K562 (cell line): ENCODE measurements at regions not wholly inside any gene's neighbourhood (a gene's known extent, or its start where the extent isn't known, plus 50 kb on each side); places are given as distances from the start of the nearest gene placed in this dataset.

ENCODE experiments used
- ATAC-seq: fragments of 200-7000 bp; cut with Tn5 transposase; 3 replicates; pipeline ENCODE4 v1.9.1; 2020; ENCODE audit warnings: moderate library complexity
- BruUV-seq: library from RNA; stranded (reverse); fragments of 400-500 nt; replicated peaks from 2 replicates; lab custom pipeline; 2021; lab: Mats Ljungman, UMichigan
- CTCF ChIA-PET: fragments of 300-600 bp; formaldehyde crosslinking; extraction: SDS; loops from one replicate; lab custom pipeline; 2021; ENCODE audit warnings: low intra/inter-chr PET ratio; lab: Yijun Ruan, JAX
- POLR2A ChIA-PET: fragments of 300-600, 350-650 bp; sonication (Branson Sonifier 250); formaldehyde crosslinking; extraction: SDS; loops from one replicate; lab custom pipeline; 2021; ENCODE audit warnings: antibody characterized with exemption, inconsistent platforms; lab: Yijun Ruan, JAX
- DNase-seq, 4 experiments: peaks; one replicate each; pipeline versions ENCODE4 v3.0.0 to v3.0.0-alpha.2; 2011 to 2018; ENCODE audit warnings: low spot score in 3 of 4, mixed read lengths in 3 of 4; ENCODE audit errors: extremely low read depth in 1 of 4
- FAIRE-seq: peaks from 2 replicates; lab custom pipeline; 2011; peaks lifted over from hg19 to GRCh38; lab: Jason Lieb, UNC
- H2AFZ ChIP-seq: 2 replicates; pipeline ENCODE4 v1.6.0; 2011; ENCODE audit warnings: low read depth, low read length, control low read depth, inconsistent platforms
- H3K27ac ChIP-seq: fragments of 200-600 bp; 3 replicates; pipeline ENCODE4 v1.8.0; 2011; ENCODE audit warnings: low read depth, mild to moderate bottlenecking, control low read depth, inconsistent platforms, low read length, moderate library complexity, mixed read lengths; ENCODE audit errors: extremely low read depth
- H3K27me3 ChIP-seq, 2 experiments: fragments of 300-600 bp in 1 of 2; 2 replicates in 1 of 2; 3 replicates in 1 of 2; pipeline versions ENCODE4 v1.6.0 to v1.8.0; 2011; ENCODE audit warnings: inconsistent platforms in 2 of 2, low read length in 2 of 2, mild to moderate bottlenecking in 1 of 2, mixed read lengths in 1 of 2, moderate library complexity in 1 of 2; ENCODE audit not compliant: control insufficient read depth in 2 of 2, insufficient read depth in 2 of 2
- H3K36me3 ChIP-seq: fragments of 300-600 bp; 3 replicates; pipeline ENCODE4 v1.8.0; 2011; ENCODE audit warnings: mild to moderate bottlenecking, low read length, inconsistent platforms; ENCODE audit not compliant: control insufficient read depth, insufficient read depth
- H3K4me1 ChIP-seq, 2 experiments: fragments of 200-600 bp in 1 of 2; replicated peaks in 1 of 2; 2 replicates in 1 of 2; 3 replicates in 1 of 2; pipeline versions ENCODE4 v1.5.1 to v1.8.0; 2011; ENCODE audit warnings: inconsistent platforms in 2 of 2, low read length in 2 of 2, mild to moderate bottlenecking in 1 of 2, mixed read lengths in 1 of 2, moderate library complexity in 1 of 2; ENCODE audit not compliant: control insufficient read depth in 2 of 2, insufficient read depth in 2 of 2
- H3K4me2 ChIP-seq: 2 replicates; pipeline ENCODE4 v1.6.1; 2011; ENCODE audit warnings: low read length, control low read depth, inconsistent platforms, mixed read lengths; ENCODE audit not compliant: insufficient read depth
- H3K4me3 ChIP-seq: fragments of 200-600 bp; sonication (generic), shearing (Covaris generic); 2 replicates; pipeline ENCODE4 v1.5.1; 2016; ENCODE audit warnings: control low read depth, inconsistent platforms
- H3K79me2 ChIP-seq: fragments of 200-600 bp; 3 replicates; pipeline ENCODE4 v1.8.0; 2011; ENCODE audit warnings: low read length, inconsistent platforms; ENCODE audit not compliant: control insufficient read depth, insufficient read depth
- H3K9ac ChIP-seq, 2 experiments: 2 replicates each; pipeline versions ENCODE4 v1.6.0 to v1.6.1; 2011; ENCODE audit warnings: low read depth in 2 of 2, low read length in 2 of 2, control low read depth in 1 of 2, inconsistent platforms in 1 of 2, mild to moderate bottlenecking in 1 of 2, mixed read lengths in 1 of 2; ENCODE audit not compliant: insufficient read depth in 1 of 2
- H3K9me1 ChIP-seq: one replicate; pipeline ENCODE4 v1.6.0; 2011; ENCODE audit warnings: inconsistent platforms, mild to moderate bottlenecking, low read length, moderate library complexity; ENCODE audit not compliant: control insufficient read depth, insufficient read depth
- H3K9me3 ChIP-seq: replicated peaks from 2 replicates; pipeline ENCODE4 v1.5.1; 2011; ENCODE audit warnings: low read depth, low read length, inconsistent platforms; ENCODE audit not compliant: control insufficient read depth, insufficient read depth
- H4K20me1 ChIP-seq: replicated peaks from 2 replicates; pipeline ENCODE4 v1.6.1; 2011; ENCODE audit warnings: low read length, inconsistent platforms, mixed read lengths; ENCODE audit not compliant: control insufficient read depth, insufficient read depth
- ARID1B ChIP-seq: fragments of 450-650 bp; IDR thresholded peaks from 2 replicates; pipeline ENCODE4 v1.6.1; 2016; ENCODE audit warnings: antibody characterized with exemption, mild to moderate bottlenecking, inconsistent platforms
- HIVEP1 ChIP-seq: fragments of 250-450 bp; sonication (Bioruptor Pico); IDR thresholded peaks from 2 replicates; pipeline ENCODE4 v1.4.0; 2020; ENCODE audit warnings: mild to moderate bottlenecking
- HNRNPL ChIP-seq: fragments of 200-400 bp; formaldehyde crosslinking; IDR thresholded peaks from 2 replicates; pipeline ENCODE4 v1.6.1; 2017; ENCODE audit warnings: low read depth, mild to moderate bottlenecking, low read length
- MTA2 ChIP-seq: fragments of 450-650 bp; IDR thresholded peaks from 2 replicates; pipeline ENCODE4 v1.6.1; 2016; ENCODE audit warnings: low read depth
- PYGO2 ChIP-seq: fragments of 450-650 bp; IDR thresholded peaks from 2 replicates; pipeline ENCODE4 v1.6.1; 2016; ENCODE audit warnings: mild to moderate bottlenecking, missing genetic modification characterization, moderate library complexity, missing compliant biosample characterization
- RUNX1 ChIP-seq: sonication (generic); IDR thresholded peaks from 2 replicates; pipeline ENCODE4 v1.6.1; 2016; ENCODE audit warnings: antibody characterized with exemption, low read depth
- SMAD4 ChIP-seq: fragments of 250-450 bp; sonication (Bioruptor Pico); conservative IDR thresholded peaks from 2 replicates; pipeline ENCODE4 v1.8.0; 2021; ENCODE audit warnings: inconsistent platforms, mild to moderate bottlenecking, moderate library complexity
- TRIM24 ChIP-seq, 2 experiments: fragments of 450-650 bp; IDR thresholded peaks; 2 replicates each; pipeline ENCODE4 v1.6.1; 2016
- ZBTB12 ChIP-seq: fragments of 250-450 bp; sonication (Bioruptor Pico); IDR thresholded peaks from 2 replicates; pipeline ENCODE4 v1.4.0; 2020
- ZNF12 ChIP-seq: sonication (generic); formaldehyde crosslinking; IDR thresholded peaks from 2 replicates; pipeline ENCODE4 v1.4.0; 2020; ENCODE audit warnings: mild to moderate bottlenecking, missing genetic modification reagents
- ZNF175 ChIP-seq: fragments of 200-800 bp; sonication (Bioruptor generic); IDR thresholded peaks from 2 replicates; pipeline ENCODE4 v1.6.1; 2016; ENCODE audit warnings: low read depth, mild to moderate bottlenecking, missing genetic modification characterization, missing compliant biosample characterization
- in situ Hi-C: fragments of 300-500 bp; cut with MboI; formaldehyde crosslinking; loops from 4 replicates; pipeline ENCODE4 v1.15.0; 2018; ENCODE audit warnings: inconsistent platforms, mixed read lengths
- intact Hi-C: fragments of 100-400 bp; cut with micrococcal nuclease; formaldehyde crosslinking; loops from 2 replicates; pipeline ENCODE4 v1.14.2; 2022

- no peak for TF ChIP-seq HNRNPL
- TF ChIP-seq ZBTB12 (CRISPR knock-in tag) = peak; percentile 38; the same call in 1 of the 2 replicates
- TF ChIP-seq RUNX1 = no peak
- peak; percentile 96 for TF ChIP-seq ZNF175
- peak; percentile 82 for TF ChIP-seq MTA2
Measured at GRCh38 chr12:13288501-13288900, 92.0 kb downstream of the EMP1 start (continued).

- Histone ChIP-seq H3K4me2 (no peak overlapping the region), H3K27me3 (peaks cover 0 to 3% of the 10 kb centered on the region in 2 experiments; a peak in 1 of 5 replicates), H3K4me1 (no peaks in the 10 kb centered on the region), H2AFZ (no peak overlapping the region), H3K27ac (no peak overlapping the region), H3K36me3 (no peaks in the 10 kb centered on the region), H3K4me3 (no peak overlapping the region), H3K9me1 (no peaks in the 10 kb centered on the region), H3K9ac (no peak overlapping the region), H4K20me1 (no peaks in the 10 kb centered on the region), H3K9me3 (no peaks in the 10 kb centered on the region), H3K79me2 (no peaks in the 10 kb centered on the region)
- no TSS peak for BruUV-seq
- POLR2A ChIA-PET = no interaction called here
- CTCF ChIA-PET = no interaction called here
- FAIRE-seq (no peak), DNase-seq (no peak), ATAC-seq (no peak)
- in situ Hi-C loops = no loop called here
- TF ChIP-seq SMAD4 = no peak
- no peak for TF ChIP-seq HIVEP1
- TF ChIP-seq ZNF12 (CRISPR knock-in tag) = no peak
- no peak for TF ChIP-seq TRIM24 (IDR thresholded peaks at IDR 0.05)
- no peak for TF ChIP-seq ARID1B
- no peak for TF ChIP-seq PYGO2 (tag)
- intact Hi-C loops = no loop called here
Measured at GRCh38 chr12:13283867-13284266, 87.3 kb downstream of the EMP1 start.
